ENCODE measurements at regions not wholly inside any gene's neighbourhood (a gene's known extent, or its start where the extent isn't known, plus 50 kb on each side); places are given as distances from the start of the nearest gene placed in this dataset.

DNA sequence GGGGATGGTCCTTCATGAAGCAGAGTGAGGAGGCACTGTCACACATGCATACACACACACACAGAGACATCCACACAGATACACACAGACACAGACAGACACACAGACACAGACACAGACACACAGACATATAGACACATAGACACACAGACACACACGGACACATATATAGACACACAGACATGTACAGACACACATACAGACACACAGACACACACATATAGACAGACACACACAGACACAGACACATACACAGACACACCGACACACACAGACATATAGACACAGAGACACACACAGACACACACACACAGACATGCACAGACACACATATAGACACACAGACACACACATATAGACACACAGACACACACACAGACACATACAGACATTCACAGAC, 173.9 kb downstream of the URI1 start:
- ChIA-PET CTCF (no interaction called here), RAD21 (ENCODE audit: unreplicated experiment) (no interaction called here), POLR2A (no interaction called here), SMC1A (ENCODE audit: uncharacterized antibody, unreplicated experiment) (no interaction called here)
- Histone ChIP-seq H4K20me1 (ENCODE audit: control insufficient read depth, insufficient read depth) (no peaks in the 10 kb centered on the region), H3K4me1 (ENCODE audit: control insufficient read depth, insufficient read depth, low read length) (no peaks in the 10 kb centered on the region), H3K79me2 (ENCODE audit: control insufficient read depth, insufficient read depth, low read length) (no peaks in the 10 kb centered on the region), H3K27me3 (replicated peaks in 1 of 2; ENCODE audit: control insufficient read depth in 2 of 2, insufficient read depth in 2 of 2, low read length in 1 of 2) (no peaks in the 10 kb centered on the region), H3K9me3 (replicated peaks; ENCODE audit: control insufficient read depth, insufficient read depth, low read length) (no peaks in the 10 kb centered on the region), H3K27ac (ENCODE audit: control insufficient read depth, insufficient read depth) (no peak overlapping the region), H3K4me3 (no peak overlapping the region), H3K4me2 (ENCODE audit: control insufficient read depth, insufficient read depth) (no peak overlapping the region), H3K36me3 (ENCODE audit: control insufficient read depth in 2 of 2, insufficient read depth in 2 of 2, low read length in 1 of 2) (no peaks in the 10 kb centered on the region), H2AFZ (ENCODE audit: control insufficient read depth, low read depth, low read length) (no peak overlapping the region), H3K9ac (ENCODE audit: control insufficient read depth, insufficient read depth, low read length) (no peak overlapping the region)
- intact Hi-C loops (cut with micrococcal nuclease; ENCODE audit: unreplicated experiment): no loop called here
- no peak for DNase-seq (ENCODE audit: low read depth, low spot score)
- WGBS (ENCODE audit: insufficient coverage, insufficient replicate concordance, low lambda C conversion rate, missing lambda C conversion rate): 63% methylated on average over 2 of the region's 2 CpGs
- no peak for FAIRE-seq
- in situ Hi-C loops (cut with MboI): no loop called here
- no TSS peak for BruUV-seq (replicated peaks)
- ATAC-seq: no peak
- no peak for TF ChIP-seq STAT1 (conservative IDR thresholded peaks at IDR 0.05)
- TF ChIP-seq ZNF24 (IDR thresholded peaks at IDR 0.05): no peak
- no peak for TF ChIP-seq POU2F2 (IDR thresholded peaks at IDR 0.05; ENCODE audit: borderline replicate concordance, low read depth, low read length)
- TF ChIP-seq, protein P1, sequence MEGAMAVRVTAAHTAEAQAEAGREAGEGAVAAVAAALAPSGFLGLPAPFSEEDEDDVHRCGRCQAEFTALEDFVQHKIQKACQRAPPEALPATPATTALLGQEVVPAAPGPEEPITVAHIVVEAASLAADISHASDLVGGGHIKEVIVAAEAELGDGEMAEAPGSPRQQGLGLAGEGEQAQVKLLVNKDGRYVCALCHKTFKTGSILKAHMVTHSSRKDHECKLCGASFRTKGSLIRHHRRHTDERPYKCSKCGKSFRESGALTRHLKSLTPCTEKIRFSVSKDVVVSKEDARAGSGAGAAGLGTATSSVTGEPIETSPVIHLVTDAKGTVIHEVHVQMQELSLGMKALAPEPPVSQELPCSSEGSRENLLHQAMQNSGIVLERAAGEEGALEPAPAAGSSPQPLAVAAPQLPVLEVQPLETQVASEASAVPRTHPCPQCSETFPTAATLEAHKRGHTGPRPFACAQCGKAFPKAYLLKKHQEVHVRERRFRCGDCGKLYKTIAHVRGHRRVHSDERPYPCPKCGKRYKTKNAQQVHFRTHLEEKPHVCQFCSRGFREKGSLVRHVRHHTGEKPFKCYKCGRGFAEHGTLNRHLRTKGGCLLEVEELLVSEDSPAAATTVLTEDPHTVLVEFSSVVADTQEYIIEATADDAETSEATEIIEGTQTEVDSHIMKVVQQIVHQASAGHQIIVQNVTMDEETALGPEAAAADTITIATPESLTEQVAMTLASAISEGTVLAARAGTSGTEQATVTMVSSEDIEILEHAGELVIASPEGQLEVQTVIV (IDR thresholded peaks at IDR 0.05; ENCODE audit: borderline replicate concordance, partially characterized antibody): no peak
- TF ChIP-seq RCOR1 (conservative IDR thresholded peaks at IDR 0.05; ENCODE audit: low read depth, low read length): no peak
- no peak for TF ChIP-seq EP300 (IDR thresholded peaks at IDR 0.05; ENCODE audit: borderline replicate concordance in 1 of 2, control insufficient read depth in 1 of 2, low read depth in 2 of 2, low read length in 2 of 2)
- no peak for TF ChIP-seq ZNF217 (IDR thresholded peaks at IDR 0.05)
- no peak for TF ChIP-seq WRNIP1 (IDR thresholded peaks at IDR 0.05; ENCODE audit: borderline replicate concordance, low read depth, low read length)
- TF ChIP-seq LARP7 (IDR thresholded peaks at IDR 0.05): no peak
- no peak for TF ChIP-seq ATF7 (IDR thresholded peaks at IDR 0.05; ENCODE audit: low read depth)
- TF ChIP-seq, protein P2, sequence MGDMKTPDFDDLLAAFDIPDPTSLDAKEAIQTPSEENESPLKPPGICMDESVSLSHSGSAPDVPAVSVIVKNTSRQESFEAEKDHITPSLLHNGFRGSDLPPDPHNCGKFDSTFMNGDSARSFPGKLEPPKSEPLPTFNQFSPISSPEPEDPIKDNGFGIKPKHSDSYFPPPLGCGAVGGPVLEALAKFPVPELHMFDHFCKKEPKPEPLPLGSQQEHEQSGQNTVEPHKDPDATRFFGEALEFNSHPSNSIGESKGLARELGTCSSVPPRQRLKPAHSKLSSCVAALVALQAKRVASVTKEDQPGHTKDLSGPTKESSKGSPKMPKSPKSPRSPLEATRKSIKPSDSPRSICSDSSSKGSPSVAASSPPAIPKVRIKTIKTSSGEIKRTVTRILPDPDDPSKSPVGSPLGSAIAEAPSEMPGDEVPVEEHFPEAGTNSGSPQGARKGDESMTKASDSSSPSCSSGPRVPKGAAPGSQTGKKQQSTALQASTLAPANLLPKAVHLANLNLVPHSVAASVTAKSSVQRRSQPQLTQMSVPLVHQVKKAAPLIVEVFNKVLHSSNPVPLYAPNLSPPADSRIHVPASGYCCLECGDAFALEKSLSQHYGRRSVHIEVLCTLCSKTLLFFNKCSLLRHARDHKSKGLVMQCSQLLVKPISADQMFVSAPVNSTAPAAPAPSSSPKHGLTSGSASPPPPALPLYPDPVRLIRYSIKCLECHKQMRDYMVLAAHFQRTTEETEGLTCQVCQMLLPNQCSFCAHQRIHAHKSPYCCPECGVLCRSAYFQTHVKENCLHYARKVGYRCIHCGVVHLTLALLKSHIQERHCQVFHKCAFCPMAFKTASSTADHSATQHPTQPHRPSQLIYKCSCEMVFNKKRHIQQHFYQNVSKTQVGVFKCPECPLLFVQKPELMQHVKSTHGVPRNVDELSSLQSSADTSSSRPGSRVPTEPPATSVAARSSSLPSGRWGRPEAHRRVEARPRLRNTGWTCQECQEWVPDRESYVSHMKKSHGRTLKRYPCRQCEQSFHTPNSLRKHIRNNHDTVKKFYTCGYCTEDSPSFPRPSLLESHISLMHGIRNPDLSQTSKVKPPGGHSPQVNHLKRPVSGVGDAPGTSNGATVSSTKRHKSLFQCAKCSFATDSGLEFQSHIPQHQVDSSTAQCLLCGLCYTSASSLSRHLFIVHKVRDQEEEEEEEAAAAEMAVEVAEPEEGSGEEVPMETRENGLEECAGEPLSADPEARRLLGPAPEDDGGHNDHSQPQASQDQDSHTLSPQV (IDR thresholded peaks at IDR 0.05): no peak
- TF ChIP-seq SUZ12 (IDR thresholded peaks at IDR 0.05; ENCODE audit: unreplicated experiment): no peak
- TF ChIP-seq, protein P3, sequence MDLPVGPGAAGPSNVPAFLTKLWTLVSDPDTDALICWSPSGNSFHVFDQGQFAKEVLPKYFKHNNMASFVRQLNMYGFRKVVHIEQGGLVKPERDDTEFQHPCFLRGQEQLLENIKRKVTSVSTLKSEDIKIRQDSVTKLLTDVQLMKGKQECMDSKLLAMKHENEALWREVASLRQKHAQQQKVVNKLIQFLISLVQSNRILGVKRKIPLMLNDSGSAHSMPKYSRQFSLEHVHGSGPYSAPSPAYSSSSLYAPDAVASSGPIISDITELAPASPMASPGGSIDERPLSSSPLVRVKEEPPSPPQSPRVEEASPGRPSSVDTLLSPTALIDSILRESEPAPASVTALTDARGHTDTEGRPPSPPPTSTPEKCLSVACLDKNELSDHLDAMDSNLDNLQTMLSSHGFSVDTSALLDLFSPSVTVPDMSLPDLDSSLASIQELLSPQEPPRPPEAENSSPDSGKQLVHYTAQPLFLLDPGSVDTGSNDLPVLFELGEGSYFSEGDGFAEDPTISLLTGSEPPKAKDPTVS (IDR thresholded peaks at IDR 0.05; ENCODE audit: low read depth, low read length): no peak
- TF ChIP-seq, protein P4, sequence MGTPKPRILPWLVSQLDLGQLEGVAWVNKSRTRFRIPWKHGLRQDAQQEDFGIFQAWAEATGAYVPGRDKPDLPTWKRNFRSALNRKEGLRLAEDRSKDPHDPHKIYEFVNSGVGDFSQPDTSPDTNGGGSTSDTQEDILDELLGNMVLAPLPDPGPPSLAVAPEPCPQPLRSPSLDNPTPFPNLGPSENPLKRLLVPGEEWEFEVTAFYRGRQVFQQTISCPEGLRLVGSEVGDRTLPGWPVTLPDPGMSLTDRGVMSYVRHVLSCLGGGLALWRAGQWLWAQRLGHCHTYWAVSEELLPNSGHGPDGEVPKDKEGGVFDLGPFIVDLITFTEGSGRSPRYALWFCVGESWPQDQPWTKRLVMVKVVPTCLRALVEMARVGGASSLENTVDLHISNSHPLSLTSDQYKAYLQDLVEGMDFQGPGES (IDR thresholded peaks at IDR 0.05): no peak
- TF ChIP-seq SPI1 (IDR thresholded peaks at IDR 0.05; ENCODE audit: borderline replicate concordance, insufficient read depth, low read depth, low read length): no peak
- TF ChIP-seq ZNF384 (IDR thresholded peaks at IDR 0.05; ENCODE audit: borderline replicate concordance, low read depth, low read length): no peak
- no peak for TF ChIP-seq NFXL1 (IDR thresholded peaks at IDR 0.05; ENCODE audit: borderline replicate concordance)
